ENCODE measurements at regions not wholly inside any gene's neighbourhood (a gene's known extent, or its start where the extent isn't known, plus 50 kb on each side); places are given as distances from the start of the nearest gene placed in this dataset.

DNA sequence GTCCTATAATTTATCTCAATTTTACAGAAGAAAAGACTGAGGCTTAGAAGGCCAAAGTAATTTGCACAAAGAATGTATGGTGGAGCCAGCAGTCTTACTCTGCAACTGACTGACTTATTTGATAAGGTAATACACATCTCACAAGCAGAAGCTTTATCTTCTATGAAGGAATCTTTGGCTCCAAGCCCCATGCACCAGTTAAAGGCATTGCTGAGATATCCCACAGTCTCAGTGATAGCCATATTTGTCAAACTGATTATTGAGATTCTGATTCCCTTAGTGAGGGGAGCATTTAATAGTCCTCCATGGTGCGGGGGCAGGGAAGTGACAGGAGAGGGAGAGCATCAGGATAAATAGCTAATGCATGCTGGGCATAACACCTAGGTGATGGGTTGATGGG, 60.4 kb upstream of the GRIP1 start:
- Histone ChIP-seq H3K4me2 (ENCODE audit: control insufficient read depth, extremely low read depth, insufficient read depth, low read depth, low read length) (no peak overlapping the region), H3K4me3 (ENCODE audit: control insufficient read depth in 2 of 3, extremely low read depth in 1 of 3, insufficient read depth in 2 of 3, low read depth in 1 of 3, low read length in 3 of 3) (no peak overlapping the region), H3K9me1 (ENCODE audit: control insufficient read depth, extremely low read depth, insufficient read depth, low read length) (no peaks in the 10 kb centered on the region), H3K79me2 (ENCODE audit: control insufficient read depth, insufficient read depth, low read length) (no peaks in the 10 kb centered on the region), H3K27ac (ENCODE audit: control insufficient read depth, insufficient read depth, low read length) (no peak overlapping the region), H3K9me3 (ENCODE audit: control insufficient read depth, low read depth, low read length) (no peaks in the 10 kb centered on the region), H3K4me1 (ENCODE audit: control insufficient read depth, extremely low read depth, insufficient read depth, low read length) (no peaks in the 10 kb centered on the region), H3K36me3 (ENCODE audit: control insufficient read depth in 2 of 2, extremely low read depth in 1 of 2, insufficient read depth in 2 of 2, low read length in 2 of 2) (no peaks in the 10 kb centered on the region), H2AFZ (ENCODE audit: control insufficient read depth, low read length) (no peak overlapping the region), H3K27me3 (ENCODE audit: control insufficient read depth, extremely low read depth, insufficient read depth, low read length) (no peaks in the 10 kb centered on the region), H3K9ac (ENCODE audit: control insufficient read depth, extremely low read depth, insufficient read depth, low read length) (no peak overlapping the region), H4K20me1 (ENCODE audit: control insufficient read depth, extremely low read depth, insufficient read depth, low read length) (no peaks in the 10 kb centered on the region)
- DNase-seq (ENCODE audit: low read depth, low spot score) = no peak
- dilution Hi-C loops (cut with MboI; ENCODE audit: extremely low pct_ligation_motif_present, low sequenced_read_pairs) = no loop called here
- FAIRE-seq = no peak
- no peak for TF ChIP-seq EZH2 (IDR thresholded peaks at IDR 0.05; ENCODE audit: low read length)
- TF ChIP-seq, protein P1, sequence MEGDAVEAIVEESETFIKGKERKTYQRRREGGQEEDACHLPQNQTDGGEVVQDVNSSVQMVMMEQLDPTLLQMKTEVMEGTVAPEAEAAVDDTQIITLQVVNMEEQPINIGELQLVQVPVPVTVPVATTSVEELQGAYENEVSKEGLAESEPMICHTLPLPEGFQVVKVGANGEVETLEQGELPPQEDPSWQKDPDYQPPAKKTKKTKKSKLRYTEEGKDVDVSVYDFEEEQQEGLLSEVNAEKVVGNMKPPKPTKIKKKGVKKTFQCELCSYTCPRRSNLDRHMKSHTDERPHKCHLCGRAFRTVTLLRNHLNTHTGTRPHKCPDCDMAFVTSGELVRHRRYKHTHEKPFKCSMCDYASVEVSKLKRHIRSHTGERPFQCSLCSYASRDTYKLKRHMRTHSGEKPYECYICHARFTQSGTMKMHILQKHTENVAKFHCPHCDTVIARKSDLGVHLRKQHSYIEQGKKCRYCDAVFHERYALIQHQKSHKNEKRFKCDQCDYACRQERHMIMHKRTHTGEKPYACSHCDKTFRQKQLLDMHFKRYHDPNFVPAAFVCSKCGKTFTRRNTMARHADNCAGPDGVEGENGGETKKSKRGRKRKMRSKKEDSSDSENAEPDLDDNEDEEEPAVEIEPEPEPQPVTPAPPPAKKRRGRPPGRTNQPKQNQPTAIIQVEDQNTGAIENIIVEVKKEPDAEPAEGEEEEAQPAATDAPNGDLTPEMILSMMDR (optimal IDR thresholded peaks at IDR 0.05 in 1 of 3, IDR thresholded peaks at IDR 0.05 in 1 of 3, conservative IDR thresholded peaks at IDR 0.05 in 1 of 3; ENCODE audit: extremely low read depth in 1 of 3, insufficient read depth in 2 of 3, low read length in 3 of 3) = no peak

- dilution Hi-C loops (cut with MboI; ENCODE audit: extremely low pct_ligation_motif_present, low sequenced_read_pairs) = no loop called here
- H3K9ac ChIP-seq (ENCODE audit: control insufficient read depth, extremely low read depth, insufficient read depth, low read length) = no peak overlapping the region
- H3K4me3 ChIP-seq (ENCODE audit: control insufficient read depth in 2 of 3, extremely low read depth in 1 of 3, insufficient read depth in 2 of 3, low read depth in 1 of 3, low read length in 3 of 3) = no peak overlapping the region
- no peaks in the 10 kb centered on the region for H3K79me2 ChIP-seq (ENCODE audit: control insufficient read depth, insufficient read depth, low read length)
- H3K9me1 ChIP-seq (ENCODE audit: control insufficient read depth, extremely low read depth, insufficient read depth, low read length) = no peaks in the 10 kb centered on the region
- no peaks in the 10 kb centered on the region for H3K9me3 ChIP-seq (ENCODE audit: control insufficient read depth, low read depth, low read length)
- TF ChIP-seq EZH2 (IDR thresholded peaks at IDR 0.05; ENCODE audit: low read length) = no peak
- TF ChIP-seq, protein P1 (optimal IDR thresholded peaks at IDR 0.05 in 1 of 3, IDR thresholded peaks at IDR 0.05 in 1 of 3, conservative IDR thresholded peaks at IDR 0.05 in 1 of 3; ENCODE audit: extremely low read depth in 1 of 3, insufficient read depth in 2 of 3, low read length in 3 of 3) = no peak
- no peaks in the 10 kb centered on the region for H3K27me3 ChIP-seq (ENCODE audit: control insufficient read depth, extremely low read depth, insufficient read depth, low read length)
- H3K4me1 ChIP-seq (ENCODE audit: control insufficient read depth, extremely low read depth, insufficient read depth, low read length) = no peaks in the 10 kb centered on the region
- H3K27ac ChIP-seq (ENCODE audit: control insufficient read depth, insufficient read depth, low read length) = no peak overlapping the region
- no peaks in the 10 kb centered on the region for H3K36me3 ChIP-seq (ENCODE audit: control insufficient read depth in 2 of 2, extremely low read depth in 1 of 2, insufficient read depth in 2 of 2, low read length in 2 of 2)
- no peak overlapping the region for H2AFZ ChIP-seq (ENCODE audit: control insufficient read depth, low read length)
- no peak overlapping the region for H3K4me2 ChIP-seq (ENCODE audit: control insufficient read depth, extremely low read depth, insufficient read depth, low read depth, low read length)
- DNase-seq (ENCODE audit: low read depth, low spot score) = no peak
- FAIRE-seq = no peak
- H4K20me1 ChIP-seq (ENCODE audit: control insufficient read depth, extremely low read depth, insufficient read depth, low read length) = no peaks in the 10 kb centered on the region
Observed at GRCh38 chr12:66739940-66740651, 61.2 kb upstream of the GRIP1 start.

Data from keratinocyte (primary cell).